ENCODE measurements at regions not wholly inside any gene's neighbourhood (a gene's known extent, or its start where the extent isn't known, plus 50 kb on each side); places are given as distances from the start of the nearest gene placed in this dataset.
"Not testable (repeated sequence)": the region's sequence is repeated elsewhere in the genome, so short reads cannot be mapped to it uniquely, and the experiment has no call there.

DNA sequence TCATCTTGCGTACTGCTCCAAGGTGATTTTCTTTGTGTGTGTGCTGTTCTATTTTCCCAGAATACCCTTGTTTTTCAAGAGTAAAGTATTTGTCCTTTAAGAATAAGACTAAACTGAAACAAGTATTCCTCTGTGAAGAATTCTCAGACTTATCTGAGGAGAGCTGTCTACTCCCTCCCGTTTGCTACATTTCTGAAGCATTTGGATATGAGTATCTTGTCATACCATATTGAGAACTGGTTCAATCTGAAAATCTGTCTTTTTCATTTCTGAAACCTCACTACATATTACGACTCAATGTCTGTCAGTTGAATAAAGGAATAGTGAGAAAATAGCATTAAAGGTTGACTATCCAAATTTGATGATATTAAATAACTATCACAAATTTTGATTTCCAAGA, 159.4 kb downstream of the PMAIP1 start:
- DNase-seq, result no peak

- no peak for DNase-seq
Observed at GRCh38 chr18:60053747-60054304, 154.0 kb downstream of the PMAIP1 start.

DNA sequence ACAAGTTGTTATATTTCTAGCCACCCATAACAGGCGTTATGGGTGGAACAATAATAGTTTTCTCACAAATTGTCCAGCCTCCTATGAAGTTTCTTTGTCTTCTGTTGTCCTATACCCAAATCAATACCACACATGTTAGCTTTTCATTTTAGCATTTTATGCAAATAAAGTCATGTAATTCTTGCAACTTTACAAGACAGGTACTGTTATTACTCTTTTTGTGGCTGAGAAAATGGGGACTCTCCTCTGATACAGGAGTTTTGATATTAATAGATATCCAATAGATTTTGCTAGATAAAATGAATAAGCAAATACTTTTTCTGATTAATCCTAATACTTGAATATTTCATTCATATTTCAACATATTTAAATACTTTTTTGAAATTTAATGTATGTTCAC, 151.0 kb downstream of the PMAIP1 start:
- DNase-seq, result no peak

DNA sequence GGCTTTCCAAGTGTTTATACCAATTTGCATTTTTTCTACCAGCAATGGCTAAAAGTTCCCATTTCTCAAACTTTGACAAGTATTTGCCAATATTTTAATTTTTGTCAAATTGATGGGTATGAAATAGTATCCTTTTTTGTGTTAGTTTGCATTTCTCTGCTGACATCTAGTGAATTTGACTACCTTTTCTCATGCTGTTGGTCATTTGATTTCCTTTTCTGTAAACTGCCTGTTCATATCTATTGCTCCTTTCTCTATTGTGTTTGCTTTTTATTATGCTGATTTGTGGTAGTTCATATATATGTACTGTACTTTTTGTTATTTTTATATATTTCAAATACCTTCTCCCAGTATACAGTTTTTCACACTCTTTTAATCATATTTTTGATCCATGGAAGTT, 149.4 kb downstream of the PMAIP1 start:
- DNase-seq, result no peak

GRCh38 chr18:60047556-60047955, 147.8 kb downstream of the PMAIP1 start:
- DNase-seq, result no peak

GRCh38 chr18:60044290-60045006, 144.7 kb downstream of the PMAIP1 start:
- no peak for DNase-seq

DNA sequence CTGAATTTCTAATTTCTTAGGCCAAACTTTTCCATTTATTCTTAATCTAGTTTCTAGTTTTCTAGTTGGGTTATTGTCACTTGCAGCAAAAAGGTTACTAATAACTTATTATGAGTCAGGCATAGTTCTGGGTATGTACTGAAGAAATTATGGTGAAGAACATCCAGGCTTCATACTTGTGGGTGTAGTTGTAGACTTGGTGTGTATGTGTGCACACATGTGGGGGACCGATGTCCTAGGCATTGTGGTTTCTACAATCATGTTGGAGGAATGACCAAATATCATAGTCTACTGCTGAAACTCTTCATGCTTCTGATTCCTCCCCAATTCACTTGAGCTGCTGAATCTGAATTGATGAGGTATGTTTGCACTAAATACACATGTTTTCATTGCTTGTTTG, 141.2 kb downstream of the PMAIP1 start:
- no peak for DNase-seq

DNA sequence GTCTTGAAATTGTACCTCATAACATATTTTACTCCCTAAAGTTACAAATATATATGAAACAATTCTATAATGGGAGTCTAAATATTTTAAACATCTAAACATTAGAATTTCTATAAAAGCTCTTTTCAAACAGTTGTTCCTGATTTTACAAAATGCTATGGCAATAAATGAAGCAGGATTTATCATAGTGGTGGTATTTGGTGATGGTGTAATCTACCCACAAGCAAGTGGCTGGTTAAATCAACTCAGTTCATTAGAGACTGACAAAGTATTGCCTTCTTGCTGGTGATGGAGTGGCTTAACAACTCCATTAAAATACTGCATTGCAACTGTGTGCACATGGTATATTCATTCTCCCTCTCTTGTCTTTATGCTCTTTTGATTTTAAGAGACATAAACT, 138.9 kb downstream of the PMAIP1 start:
- no peak for DNase-seq

- DNase-seq, result no peak
Observed at GRCh38 chr18:60027397-60027796, 127.6 kb downstream of the PMAIP1 start.

DNA sequence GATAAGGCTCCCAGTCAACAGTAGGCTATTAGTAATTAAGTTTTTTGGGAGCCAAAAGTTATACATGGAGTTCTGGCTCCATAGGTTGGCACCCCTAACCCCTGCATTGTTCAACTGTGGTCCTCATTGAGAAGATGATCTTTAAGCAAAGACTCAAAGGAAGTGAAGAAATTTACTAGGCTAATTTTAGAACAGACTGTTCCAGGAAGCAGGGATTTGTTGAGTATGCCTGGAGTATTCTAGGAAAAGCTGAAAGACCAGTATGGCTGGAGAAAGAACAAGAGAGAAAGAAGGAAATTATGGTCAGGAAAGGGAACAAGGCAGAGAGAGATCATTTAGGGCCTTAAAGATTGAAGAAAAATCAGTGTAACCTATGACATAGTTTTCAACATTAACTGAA, 125.1 kb downstream of the PMAIP1 start:
- no peak for DNase-seq

- no peak for DNase-seq
Observed at GRCh38 chr18:60024345-60024744, 124.5 kb downstream of the PMAIP1 start.

DNA sequence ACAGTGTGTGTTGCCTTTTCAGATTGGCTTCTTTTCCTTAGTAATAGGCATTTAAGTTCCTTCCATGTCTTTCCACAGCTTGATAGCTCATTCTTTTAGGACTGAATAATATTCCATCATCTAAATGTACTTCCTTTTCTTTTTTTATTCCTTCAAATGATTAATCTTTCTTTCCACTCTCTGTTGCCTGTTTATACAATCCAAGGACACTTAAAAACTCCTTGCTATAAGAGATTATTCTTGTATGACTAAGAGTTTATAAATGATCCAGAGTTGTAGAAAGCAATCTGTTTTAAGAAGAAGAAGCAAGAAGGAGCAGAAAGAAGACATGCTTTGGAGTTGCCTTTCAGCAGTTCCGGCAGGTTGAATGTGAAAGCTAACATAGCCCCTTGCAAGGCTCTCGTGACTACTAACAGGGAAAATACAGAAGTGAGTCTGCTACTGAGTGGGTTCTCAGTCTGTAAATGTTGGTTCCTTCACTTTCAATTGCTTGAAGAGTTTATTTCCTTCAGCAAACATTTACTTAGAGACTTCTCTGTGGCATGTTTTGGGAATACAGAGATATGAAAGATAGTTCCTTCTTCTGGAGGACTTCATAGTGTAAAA, 123.0 kb downstream of the PMAIP1 start:
- DNase-seq, result no peak

GRCh38 chr18:60021556-60021955, 121.8 kb downstream of the PMAIP1 start:
- DNase-seq, result no peak

DNA sequence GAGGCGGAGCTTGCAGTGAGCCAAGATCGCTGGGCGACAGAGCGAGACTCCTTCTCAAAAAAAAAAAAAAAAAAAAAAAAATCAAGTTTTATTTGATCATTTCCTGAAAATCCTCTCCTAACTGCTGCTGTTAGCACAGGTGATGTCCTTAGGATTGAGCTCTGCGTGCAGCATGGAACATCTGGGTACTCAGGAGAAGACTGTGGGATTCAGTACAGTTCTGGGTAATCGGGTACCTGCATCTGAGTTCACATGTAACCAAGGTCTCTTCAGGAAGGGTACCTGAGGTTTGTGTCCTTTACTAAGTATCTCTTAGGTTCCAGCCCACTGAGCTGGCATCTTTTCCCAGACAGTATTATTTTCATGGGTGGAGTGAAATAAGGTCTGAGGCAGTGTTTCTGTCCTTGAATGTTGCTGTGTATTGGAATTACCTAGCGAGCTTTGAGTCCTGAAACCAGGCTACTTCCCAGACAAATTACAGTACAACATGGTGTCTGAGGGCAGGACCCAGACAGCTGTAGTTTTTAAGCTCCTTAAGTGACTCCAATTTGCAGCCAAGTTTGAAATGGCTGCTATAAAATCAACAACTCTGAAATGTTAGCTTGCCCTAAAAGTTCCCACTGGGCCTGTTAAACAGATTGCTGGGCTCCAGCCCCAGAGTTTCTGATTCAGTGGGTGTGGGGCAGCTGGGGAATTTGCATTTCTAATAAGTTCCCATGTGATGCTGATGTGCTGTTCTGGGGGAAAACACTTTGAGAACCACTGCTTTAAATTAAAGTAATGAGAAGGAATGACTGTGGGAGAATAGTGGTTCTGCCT, 120.5 kb downstream of the PMAIP1 start:
- DNase-seq, result no peak

GRCh38 chr18:60019463-60019840, 119.7 kb downstream of the PMAIP1 start:
- no peak for DNase-seq

DNA sequence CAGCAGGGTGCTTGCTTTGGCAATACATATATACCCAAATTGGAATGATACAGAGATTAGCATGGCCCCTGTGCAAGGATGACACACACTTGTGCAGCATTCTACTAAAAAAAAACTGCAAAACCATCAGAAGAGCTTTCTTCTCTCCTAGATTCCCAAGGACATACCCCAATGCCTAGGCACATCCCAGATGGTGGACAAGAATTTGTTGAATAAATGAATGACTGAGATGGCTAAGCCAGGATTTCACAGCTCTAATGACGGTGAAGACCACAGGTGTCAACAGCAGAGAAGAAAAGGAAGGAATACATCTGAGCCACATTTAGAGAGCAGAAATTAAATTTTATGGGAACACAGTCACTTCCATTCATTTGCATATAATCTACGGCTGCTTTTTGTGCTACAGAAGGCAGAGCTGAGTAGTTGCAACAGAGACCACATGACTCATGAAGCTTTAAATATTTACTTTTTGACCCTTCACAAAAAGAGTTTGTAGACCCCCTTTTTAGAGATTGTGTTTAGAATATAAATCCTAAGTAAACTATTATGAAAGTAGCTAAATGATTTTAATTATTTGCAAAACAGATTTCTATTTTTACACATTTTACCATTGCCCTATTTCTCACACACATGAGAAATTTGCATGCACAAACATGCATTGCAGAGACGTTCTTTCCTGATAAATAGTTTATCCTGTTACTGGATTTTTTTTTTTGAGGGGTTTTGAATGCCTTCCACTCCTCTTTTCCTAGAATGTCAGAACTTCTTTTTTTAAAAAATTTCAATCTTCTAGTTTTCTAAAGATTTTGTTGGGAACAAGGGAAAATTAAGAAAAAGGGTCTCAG, 119.0 kb downstream of the PMAIP1 start:
- no peak for DNase-seq

GRCh38 chr18:60018134-60018533, 118.3 kb downstream of the PMAIP1 start:
- not testable (repeated sequence) for DNase-seq

DNA sequence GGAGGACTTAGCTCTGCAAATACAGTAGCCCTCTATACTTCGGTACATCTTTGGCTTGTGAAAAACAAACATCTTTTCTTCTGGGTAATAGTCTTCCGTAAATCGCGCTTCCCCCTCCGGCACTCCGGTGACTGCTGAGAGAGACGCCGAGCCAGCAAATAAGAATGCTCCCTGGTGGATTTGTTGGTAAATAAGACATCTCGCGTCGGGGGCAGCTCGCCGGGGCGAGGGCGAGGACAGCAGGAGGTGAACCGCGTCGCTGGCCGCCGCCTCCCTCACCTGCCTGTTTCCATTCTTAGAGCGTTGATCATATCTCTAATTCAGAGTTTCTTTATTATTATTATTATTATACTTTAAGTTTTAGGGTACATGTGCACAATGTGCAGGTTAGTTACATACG, 117.6 kb downstream of the PMAIP1 start:
- DNase-seq, result no peak

GRCh38 chr18:60015826-60016225, 116.0 kb downstream of the PMAIP1 start:
- DNase-seq, result not testable (repeated sequence)

- not testable (repeated sequence) for DNase-seq
Observed at GRCh38 chr18:60013148-60013547, 113.4 kb downstream of the PMAIP1 start.

- no peak for DNase-seq
Observed at GRCh38 chr18:60010984-60011383, 111.2 kb downstream of the PMAIP1 start.

- no peak for DNase-seq
Observed at GRCh38 chr18:60010513-60010912, 110.7 kb downstream of the PMAIP1 start.

GRCh38 chr18:60007661-60008060, 107.9 kb downstream of the PMAIP1 start:
- DNase-seq, result no peak
